ENCODE measurements at regions not wholly inside any gene's neighbourhood (a gene's known extent, or its start where the extent isn't known, plus 50 kb on each side); places are given as distances from the start of the nearest gene placed in this dataset.
"Not testable (repeated sequence)": the region's sequence is repeated elsewhere in the genome, so short reads cannot be mapped to it uniquely, and the experiment has no call there.

- TF ChIP-seq CEBPB (IDR thresholded peaks at IDR 0.05), result not testable (repeated sequence)
- TF ChIP-seq, protein P1, sequence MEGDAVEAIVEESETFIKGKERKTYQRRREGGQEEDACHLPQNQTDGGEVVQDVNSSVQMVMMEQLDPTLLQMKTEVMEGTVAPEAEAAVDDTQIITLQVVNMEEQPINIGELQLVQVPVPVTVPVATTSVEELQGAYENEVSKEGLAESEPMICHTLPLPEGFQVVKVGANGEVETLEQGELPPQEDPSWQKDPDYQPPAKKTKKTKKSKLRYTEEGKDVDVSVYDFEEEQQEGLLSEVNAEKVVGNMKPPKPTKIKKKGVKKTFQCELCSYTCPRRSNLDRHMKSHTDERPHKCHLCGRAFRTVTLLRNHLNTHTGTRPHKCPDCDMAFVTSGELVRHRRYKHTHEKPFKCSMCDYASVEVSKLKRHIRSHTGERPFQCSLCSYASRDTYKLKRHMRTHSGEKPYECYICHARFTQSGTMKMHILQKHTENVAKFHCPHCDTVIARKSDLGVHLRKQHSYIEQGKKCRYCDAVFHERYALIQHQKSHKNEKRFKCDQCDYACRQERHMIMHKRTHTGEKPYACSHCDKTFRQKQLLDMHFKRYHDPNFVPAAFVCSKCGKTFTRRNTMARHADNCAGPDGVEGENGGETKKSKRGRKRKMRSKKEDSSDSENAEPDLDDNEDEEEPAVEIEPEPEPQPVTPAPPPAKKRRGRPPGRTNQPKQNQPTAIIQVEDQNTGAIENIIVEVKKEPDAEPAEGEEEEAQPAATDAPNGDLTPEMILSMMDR (IDR thresholded peaks at IDR 0.05), result not testable (repeated sequence)
These were observed 599.0 kb downstream of the TRIML1 start for GRCh38 chr4:188738290-188738689.

Data from A549 (cell line).